ENCODE measurements at regions not wholly inside any gene's neighbourhood (a gene's known extent, or its start where the extent isn't known, plus 50 kb on each side); places are given as distances from the start of the nearest gene placed in this dataset.

DNA sequence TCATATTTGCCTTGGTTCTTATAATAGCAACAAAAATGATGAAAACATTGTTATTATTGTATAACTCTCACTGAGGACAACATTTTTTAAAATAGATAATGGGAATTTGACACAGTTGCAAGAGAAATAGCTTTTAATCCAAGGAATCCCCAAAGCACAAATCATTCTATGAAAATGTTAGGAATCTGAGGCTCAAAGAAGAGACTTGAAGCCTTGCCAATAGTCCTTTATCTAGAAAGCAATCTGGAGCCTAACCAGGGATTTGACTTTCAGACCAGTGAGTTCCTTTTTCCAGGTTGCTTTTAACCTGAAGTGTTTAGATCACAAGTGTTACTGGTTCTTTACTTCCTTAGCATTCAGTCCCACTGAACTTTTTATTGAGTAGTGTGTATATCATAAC, 574.5 kb upstream of the ZEB2 start:
- TF ChIP-seq POLR2AphosphoS5 (IDR thresholded peaks at IDR 0.05) (no peak), POLR2A (IDR thresholded peaks at IDR 0.05) (no peak)
- TF ChIP-seq, protein P1, sequence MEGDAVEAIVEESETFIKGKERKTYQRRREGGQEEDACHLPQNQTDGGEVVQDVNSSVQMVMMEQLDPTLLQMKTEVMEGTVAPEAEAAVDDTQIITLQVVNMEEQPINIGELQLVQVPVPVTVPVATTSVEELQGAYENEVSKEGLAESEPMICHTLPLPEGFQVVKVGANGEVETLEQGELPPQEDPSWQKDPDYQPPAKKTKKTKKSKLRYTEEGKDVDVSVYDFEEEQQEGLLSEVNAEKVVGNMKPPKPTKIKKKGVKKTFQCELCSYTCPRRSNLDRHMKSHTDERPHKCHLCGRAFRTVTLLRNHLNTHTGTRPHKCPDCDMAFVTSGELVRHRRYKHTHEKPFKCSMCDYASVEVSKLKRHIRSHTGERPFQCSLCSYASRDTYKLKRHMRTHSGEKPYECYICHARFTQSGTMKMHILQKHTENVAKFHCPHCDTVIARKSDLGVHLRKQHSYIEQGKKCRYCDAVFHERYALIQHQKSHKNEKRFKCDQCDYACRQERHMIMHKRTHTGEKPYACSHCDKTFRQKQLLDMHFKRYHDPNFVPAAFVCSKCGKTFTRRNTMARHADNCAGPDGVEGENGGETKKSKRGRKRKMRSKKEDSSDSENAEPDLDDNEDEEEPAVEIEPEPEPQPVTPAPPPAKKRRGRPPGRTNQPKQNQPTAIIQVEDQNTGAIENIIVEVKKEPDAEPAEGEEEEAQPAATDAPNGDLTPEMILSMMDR (IDR thresholded peaks at IDR 0.05) = no peak
